CD8-positive, alpha-beta memory T cell (primary cell): ENCODE measurements at regions not wholly inside any gene's neighbourhood (a gene's known extent, or its start where the extent isn't known, plus 50 kb on each side); places are given as distances from the start of the nearest gene placed in this dataset.

ENCODE experiments used
- CTCF ChIA-PET: fragments of 350-600 bp; sonication (Branson Sonifier 250); formaldehyde crosslinking; loops from one replicate; lab custom pipeline; 2021; ENCODE audit warnings: antibody characterized with exemption; lab: Charles Lee
- POLR2A ChIA-PET: fragments of 350-600 bp; sonication (Branson Sonifier 250); formaldehyde crosslinking; loops from one replicate; lab custom pipeline; 2021; ENCODE audit warnings: antibody characterized with exemption; lab: Charles Lee
- DNase-seq, 5 donors: peaks; one replicate each; pipeline versions ENCODE4 v3.0.0 to v3.0.0-alpha.2; 2020 to 2022; ENCODE audit warnings: mixed read lengths in 1 of 5
- H3K27ac ChIP-seq: one replicate; pipeline ENCODE4 v1.7.0; 2013; ENCODE audit warnings: low read depth, mild to moderate bottlenecking, low read length, moderate library complexity
- H3K27me3 ChIP-seq: 2 replicates; pipeline ENCODE4 v1.7.0; 2013; ENCODE audit warnings: low read length, mild to moderate bottlenecking; ENCODE audit not compliant: insufficient read depth, poor library complexity, severe bottlenecking
- H3K36me3 ChIP-seq: 2 replicates; pipeline ENCODE4 v1.7.0; 2013; ENCODE audit warnings: mild to moderate bottlenecking, low read length, moderate library complexity; ENCODE audit not compliant: insufficient read depth
- H3K4me1 ChIP-seq: 2 replicates; pipeline ENCODE4 v1.7.0; 2013; ENCODE audit warnings: mild to moderate bottlenecking, low read length, moderate library complexity; ENCODE audit not compliant: insufficient read depth
- H3K4me3 ChIP-seq: 2 replicates; pipeline ENCODE4 v1.7.0; 2013; ENCODE audit warnings: mild to moderate bottlenecking, low read length
- H3K9me3 ChIP-seq: 2 replicates; pipeline ENCODE4 v1.7.0; 2013; ENCODE audit warnings: mild to moderate bottlenecking, low read length
- H3K27ac Mint-ChIP-seq, 8 donors: one replicate each; pipeline ENCODE4 v1.8.0; 2020 to 2021; ENCODE audit warnings: mixed read lengths in 8 of 8, mild to moderate bottlenecking in 6 of 8, inconsistent platforms in 3 of 8, moderate library complexity in 3 of 8
- H3K27me3 Mint-ChIP-seq, 2 donors: one replicate each; pipeline ENCODE4 v1.8.0; 2020 to 2021; ENCODE audit warnings: mixed read lengths in 2 of 2, mild to moderate bottlenecking in 1 of 2, moderate library complexity in 1 of 2
- H3K36me3 Mint-ChIP-seq, 3 donors: one replicate each; pipeline ENCODE4 v1.8.0; 2020 to 2021; ENCODE audit warnings: mixed read lengths in 3 of 3, inconsistent platforms in 1 of 3, mild to moderate bottlenecking in 1 of 3
- H3K4me1 Mint-ChIP-seq, 3 donors: one replicate each; pipeline ENCODE4 v1.8.0; 2020 to 2021; ENCODE audit warnings: mixed read lengths in 3 of 3, inconsistent platforms in 1 of 3, mild to moderate bottlenecking in 1 of 3
- H3K4me3 Mint-ChIP-seq, 7 donors: one replicate each; pipeline ENCODE4 v1.8.0; 2020 to 2021; ENCODE audit warnings: mixed read lengths in 7 of 7, mild to moderate bottlenecking in 6 of 7, moderate library complexity in 4 of 7, inconsistent platforms in 2 of 7
- H3K9me3 Mint-ChIP-seq, 5 donors: one replicate each; pipeline ENCODE4 v1.8.0; 2020 to 2022; ENCODE audit warnings: mixed read lengths in 5 of 5, mild to moderate bottlenecking in 3 of 5, moderate library complexity in 2 of 5, inconsistent platforms in 1 of 5

GRCh38 chr4:162403419-162403818 is 239.6 kb upstream of the FSTL5 start:
- Mint-ChIP-seq H3K4me3 (no peak overlapping the region), H3K4me1 (no peaks in the 10 kb centered on the region), H3K27ac (no peak overlapping the region), H3K9me3 (peaks cover 2 to 40% (median 7%) of the 10 kb centered on the region in 5 donors), H3K36me3 (no peaks in the 10 kb centered on the region), H3K27me3 (no peaks in the 10 kb centered on the region)
- Histone ChIP-seq H3K27ac (no peak overlapping the region), H3K36me3 (no peaks in the 10 kb centered on the region), H3K27me3 (no peaks in the 10 kb centered on the region), H3K4me1 (no peaks in the 10 kb centered on the region), H3K4me3 (no peak overlapping the region), H3K9me3 (no peaks in the 10 kb centered on the region)
- ChIA-PET CTCF (no interaction called here), POLR2A (no interaction called here)
- no peak for DNase-seq

- DNase-seq = no peak
- ChIA-PET CTCF (no interaction called here), POLR2A (no interaction called here)
- no peak overlapping the region for H3K27ac ChIP-seq
- H3K27me3 ChIP-seq = no peaks in the 10 kb centered on the region
- H3K27me3 Mint-ChIP-seq = no peaks in the 10 kb centered on the region
- H3K36me3 ChIP-seq = no peaks in the 10 kb centered on the region
- H3K9me3 Mint-ChIP-seq = peaks cover 2 to 26% (median 6%) of the 10 kb centered on the region in 5 donors
- H3K36me3 Mint-ChIP-seq = no peaks in the 10 kb centered on the region
- H3K27ac Mint-ChIP-seq = no peak overlapping the region
- H3K4me3 Mint-ChIP-seq = no peak overlapping the region
- no peaks in the 10 kb centered on the region for H3K4me1 Mint-ChIP-seq
- no peaks in the 10 kb centered on the region for H3K4me1 ChIP-seq
- H3K4me3 ChIP-seq = no peak overlapping the region
- H3K9me3 ChIP-seq = no peaks in the 10 kb centered on the region
Measured at GRCh38 chr4:162401021-162401420, 237.2 kb upstream of the FSTL5 start.

GRCh38 chr4:162392946-162393345 is 229.1 kb upstream of the FSTL5 start:
- no peak overlapping the region for H3K4me3 ChIP-seq
- H3K27ac Mint-ChIP-seq = no peak overlapping the region
- H3K36me3 ChIP-seq = no peaks in the 10 kb centered on the region
- no peak overlapping the region for H3K27ac ChIP-seq
- no peaks in the 10 kb centered on the region for H3K27me3 ChIP-seq
- ChIA-PET CTCF (no interaction called here), POLR2A (no interaction called here)
- H3K27me3 Mint-ChIP-seq = no peaks in the 10 kb centered on the region
- H3K36me3 Mint-ChIP-seq = no peaks in the 10 kb centered on the region
- no peaks in the 10 kb centered on the region for H3K4me1 ChIP-seq
- no peaks in the 10 kb centered on the region for H3K9me3 ChIP-seq
- no peak for DNase-seq
- peaks cover 2 to 13% (median 9%) of the 10 kb centered on the region in 5 donors for H3K9me3 Mint-ChIP-seq
- no peaks in the 10 kb centered on the region for H3K4me1 Mint-ChIP-seq
- no peak overlapping the region for H3K4me3 Mint-ChIP-seq

GRCh38 chr4:162366146-162366545 is 202.3 kb upstream of the FSTL5 start:
- Mint-ChIP-seq H3K9me3 (peaks cover 0 to 18% (median 2%) of the 10 kb centered on the region in 5 donors), H3K27ac (no peak overlapping the region), H3K36me3 (no peaks in the 10 kb centered on the region), H3K4me3 (no peak overlapping the region), H3K4me1 (no peaks in the 10 kb centered on the region), H3K27me3 (no peaks in the 10 kb centered on the region)
- CTCF ChIA-PET = no interaction called here
- POLR2A ChIA-PET = no interaction called here
- H3K4me1 ChIP-seq = no peaks in the 10 kb centered on the region
- no peaks in the 10 kb centered on the region for H3K27me3 ChIP-seq
- H3K36me3 ChIP-seq = no peaks in the 10 kb centered on the region
- no peaks in the 10 kb centered on the region for H3K9me3 ChIP-seq
- H3K27ac ChIP-seq = no peak overlapping the region
- DNase-seq = no peak
- no peak overlapping the region for H3K4me3 ChIP-seq

- POLR2A ChIA-PET = no interaction called here
- no peak overlapping the region for H3K4me3 Mint-ChIP-seq
Measured at GRCh38 chr4:162364651-162365050, 200.9 kb upstream of the FSTL5 start.

GRCh38 chr4:162360369-162361149 is 196.8 kb upstream of the FSTL5 start:
- Histone ChIP-seq H3K27ac (no peak overlapping the region), H3K4me3 (no peak overlapping the region), H3K9me3 (no peaks in the 10 kb centered on the region), H3K27me3 (no peaks in the 10 kb centered on the region), H3K36me3 (no peaks in the 10 kb centered on the region), H3K4me1 (no peaks in the 10 kb centered on the region)
- Mint-ChIP-seq H3K4me3 (no peak overlapping the region), H3K36me3 (no peaks in the 10 kb centered on the region), H3K4me1 (no peaks in the 10 kb centered on the region), H3K9me3 (peaks cover 0 to 17% (median 5%) of the 10 kb centered on the region in 5 donors), H3K27me3 (no peaks in the 10 kb centered on the region), H3K27ac (no peak overlapping the region)
- ChIA-PET POLR2A (no interaction called here), CTCF (no interaction called here)
- no peak for DNase-seq

More at GRCh38 chr4:162364651-162365050, 200.9 kb upstream of the FSTL5 start:
- no peak overlapping the region for H3K27ac Mint-ChIP-seq
- no peaks in the 10 kb centered on the region for H3K4me1 Mint-ChIP-seq
- Histone ChIP-seq H3K9me3 (no peaks in the 10 kb centered on the region), H3K36me3 (no peaks in the 10 kb centered on the region), H3K27ac (no peak overlapping the region), H3K4me3 (no peak overlapping the region), H3K4me1 (no peaks in the 10 kb centered on the region), H3K27me3 (no peaks in the 10 kb centered on the region)
- H3K9me3 Mint-ChIP-seq = peaks cover 0 to 29% (median 2%) of the 10 kb centered on the region in 5 donors
- H3K27me3 Mint-ChIP-seq = no peaks in the 10 kb centered on the region
- no peaks in the 10 kb centered on the region for H3K36me3 Mint-ChIP-seq
- no peak for DNase-seq
- CTCF ChIA-PET = no interaction called here

- no peak for DNase-seq
- ChIA-PET POLR2A (no interaction called here), CTCF (no interaction called here)
- Mint-ChIP-seq H3K4me1 (no peaks in the 10 kb centered on the region), H3K36me3 (no peaks in the 10 kb centered on the region), H3K9me3 (peaks cover 0 to 27% (median 2%) of the 10 kb centered on the region in 5 donors), H3K27me3 (no peaks in the 10 kb centered on the region), H3K4me3 (no peak overlapping the region), H3K27ac (no peak overlapping the region)
- Histone ChIP-seq H3K4me1 (no peaks in the 10 kb centered on the region), H3K9me3 (no peaks in the 10 kb centered on the region), H3K36me3 (no peaks in the 10 kb centered on the region), H3K27me3 (no peaks in the 10 kb centered on the region), H3K27ac (no peak overlapping the region), H3K4me3 (no peak overlapping the region)
Measured at GRCh38 chr4:162356181-162356580, 192.4 kb upstream of the FSTL5 start.

GRCh38 chr4:162352580-162353107 is 188.8 kb upstream of the FSTL5 start:
- Mint-ChIP-seq H3K4me1 (no peaks in the 10 kb centered on the region), H3K36me3 (no peaks in the 10 kb centered on the region), H3K27me3 (no peaks in the 10 kb centered on the region), H3K4me3 (no peak overlapping the region), H3K9me3 (peaks cover 0 to 15% (median 0%) of the 10 kb centered on the region in 5 donors), H3K27ac (no peak overlapping the region)
- no peak for DNase-seq
- CTCF ChIA-PET = interaction anchor here (1.0 kb wide), 1 partner anchor 21 kb away, joined by 3 read pairs; no protein-coding TSS in a partner anchor
- Histone ChIP-seq H3K9me3 (no peaks in the 10 kb centered on the region), H3K36me3 (no peaks in the 10 kb centered on the region), H3K27ac (no peak overlapping the region), H3K4me3 (no peak overlapping the region), H3K27me3 (no peaks in the 10 kb centered on the region), H3K4me1 (no peaks in the 10 kb centered on the region)
- POLR2A ChIA-PET = no interaction called here
